ENCODE measurements at regions not wholly inside any gene's neighbourhood (a gene's known extent, or its start where the extent isn't known, plus 50 kb on each side); places are given as distances from the start of the nearest gene placed in this dataset.
"Not testable (repeated sequence)": the region's sequence is repeated elsewhere in the genome, so short reads cannot be mapped to it uniquely, and the experiment has no call there.

DNA sequence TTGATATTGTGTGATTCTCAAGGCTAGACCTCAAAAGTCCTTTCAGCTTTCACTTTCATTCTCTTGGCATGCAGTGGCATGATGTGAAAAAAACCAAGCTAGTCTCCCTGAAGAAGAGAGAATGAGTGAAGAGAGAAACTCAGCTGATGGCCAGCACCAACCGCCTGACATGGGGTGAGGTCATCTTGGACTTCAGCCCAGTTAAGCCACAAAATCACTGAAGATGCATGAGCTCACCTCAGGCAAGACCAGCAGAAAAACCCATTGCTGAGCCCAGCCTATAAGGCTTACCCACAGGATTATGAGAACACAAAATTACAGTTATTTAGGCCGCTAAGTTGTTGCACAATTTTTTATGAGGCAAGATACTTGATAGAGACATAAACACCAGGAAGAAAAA, 496.5 kb downstream of the TOX3 start:
- no peak for DNase-seq

DNA sequence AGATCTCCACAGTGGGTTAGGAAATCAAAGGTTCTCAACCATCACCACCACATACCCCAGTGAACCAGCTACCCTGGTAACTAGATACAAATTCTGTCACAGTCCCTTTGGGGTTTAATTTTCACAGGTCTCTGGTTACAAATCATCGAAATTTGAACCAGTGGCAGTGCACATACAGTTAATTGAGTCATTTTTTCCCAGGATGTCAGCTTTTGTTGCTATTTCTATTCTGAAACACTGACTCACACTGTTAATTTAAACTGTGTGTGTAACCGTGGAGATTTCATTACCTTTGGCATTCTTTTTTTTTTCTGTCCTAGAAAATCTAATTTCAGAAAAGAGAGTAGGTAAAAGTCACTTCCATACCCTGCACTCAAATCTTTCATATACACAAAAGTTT, 511.5 kb downstream of the TOX3 start:
- no peak for DNase-seq

DNA sequence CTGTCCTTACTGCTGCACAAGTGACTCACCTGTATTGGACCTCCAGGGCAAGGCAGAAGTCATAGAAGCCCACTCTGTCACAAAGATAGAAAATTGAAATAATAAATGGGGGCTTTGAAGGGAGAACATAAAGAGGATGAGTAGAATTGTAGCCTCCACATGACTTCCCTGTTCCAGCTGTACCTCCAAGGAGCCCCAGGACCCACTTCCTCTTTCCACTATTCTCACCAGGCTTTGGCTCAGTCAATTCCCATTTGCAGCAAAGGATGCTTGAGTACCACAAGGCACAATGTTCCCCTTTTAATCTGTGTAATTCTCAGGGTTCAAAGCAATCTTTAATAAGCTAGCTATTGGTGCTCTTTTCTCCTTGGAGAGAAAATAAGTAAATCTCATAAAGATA, 512.1 kb downstream of the TOX3 start:
- DNase-seq, result no peak

DNA sequence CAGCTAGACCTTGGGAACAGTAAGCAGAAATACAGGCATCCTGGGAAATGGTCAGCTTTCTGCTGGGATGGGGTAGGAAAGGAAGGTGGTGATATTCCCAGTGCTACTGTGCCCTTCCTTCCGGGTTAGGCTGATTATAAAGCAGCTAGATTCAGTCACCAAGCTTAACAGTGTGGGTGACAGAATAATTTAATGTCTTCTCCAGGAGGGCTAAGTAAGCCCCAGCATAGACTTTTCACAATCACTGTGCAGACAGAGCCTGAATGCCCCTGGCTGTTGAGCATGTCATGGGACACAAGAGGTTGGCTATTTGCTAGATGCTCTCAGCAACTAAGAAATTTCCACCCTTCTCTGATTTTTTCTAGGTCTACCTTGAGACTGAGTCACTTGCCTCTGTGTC, 513.0 kb downstream of the TOX3 start:
- no peak for DNase-seq

DNA sequence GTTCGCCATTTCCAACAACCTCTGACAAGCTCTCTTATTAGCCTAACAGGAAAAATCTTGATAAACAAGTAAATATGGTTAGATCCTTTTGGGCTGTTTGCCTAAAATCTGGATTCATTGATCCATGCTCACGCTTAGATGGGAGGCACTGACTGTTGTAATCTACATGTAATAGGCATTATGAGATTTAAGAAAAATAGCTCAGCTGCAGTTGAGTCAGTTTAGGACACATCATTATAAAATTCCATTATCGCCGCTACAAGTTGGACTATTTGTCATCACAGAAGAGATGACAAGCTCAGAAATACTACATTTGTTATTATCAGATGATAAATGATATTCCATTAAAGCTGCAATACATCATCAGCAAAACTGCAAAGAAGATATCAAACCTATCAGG, 524.0 kb downstream of the TOX3 start:
- DNase-seq, result no peak

DNA sequence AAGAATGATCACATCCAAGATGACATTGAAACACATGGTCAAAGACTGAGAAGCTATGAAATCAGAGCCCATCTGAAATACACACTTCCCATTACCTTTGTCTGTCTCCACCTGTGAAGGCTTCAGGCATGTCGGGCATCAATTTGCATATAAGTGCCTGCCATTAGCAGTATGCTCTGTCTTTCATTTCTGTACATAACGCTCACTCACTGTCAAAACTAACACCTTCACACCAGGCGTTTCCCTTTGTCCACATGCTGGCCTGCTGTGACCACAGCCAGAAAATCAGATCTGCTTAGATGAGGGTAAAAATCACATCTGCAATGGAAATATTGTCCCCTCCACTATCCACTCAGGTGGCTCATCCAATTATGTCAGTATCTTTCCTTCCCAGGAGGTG, 524.8 kb downstream of the TOX3 start:
- no peak for DNase-seq

DNA sequence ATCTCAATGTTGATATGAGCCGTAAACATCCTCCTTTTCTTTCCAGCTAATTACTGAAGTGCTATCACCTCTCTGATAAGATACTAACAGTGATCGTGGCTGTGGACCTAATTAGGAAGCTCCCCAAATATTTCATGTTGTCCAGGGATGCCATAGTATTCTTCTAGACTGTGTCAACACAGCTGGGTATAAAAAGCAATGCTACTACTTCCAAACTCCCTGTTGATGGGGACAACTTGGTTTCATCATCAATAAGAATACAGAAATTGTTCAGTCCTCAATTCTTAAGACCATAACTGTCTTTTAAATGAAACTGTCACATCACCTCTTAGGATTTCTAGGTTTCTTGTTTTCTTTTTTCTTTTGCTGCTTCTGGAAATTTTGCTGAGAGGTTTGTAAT, 530.6 kb downstream of the TOX3 start:
- DNase-seq, result no peak

DNA sequence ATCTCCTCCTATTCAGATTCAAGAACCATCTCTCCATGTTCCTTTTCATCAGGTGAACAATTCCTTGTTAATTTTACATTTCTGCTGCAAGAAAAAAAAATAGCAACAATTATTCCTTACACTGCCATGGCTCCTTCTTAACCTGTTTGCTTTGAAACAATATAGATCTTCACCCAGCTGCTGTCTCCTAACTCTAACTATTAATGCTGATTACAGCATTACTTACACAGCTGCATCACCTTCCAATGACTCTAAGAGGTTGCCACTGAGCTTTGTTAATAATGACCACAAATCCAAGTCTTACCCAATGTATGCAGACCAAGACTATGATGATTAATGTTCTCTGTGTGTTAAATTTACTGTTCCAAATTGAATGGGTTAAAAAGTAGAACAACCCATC, 541.4 kb downstream of the TOX3 start:
- DNase-seq, result no peak

DNA sequence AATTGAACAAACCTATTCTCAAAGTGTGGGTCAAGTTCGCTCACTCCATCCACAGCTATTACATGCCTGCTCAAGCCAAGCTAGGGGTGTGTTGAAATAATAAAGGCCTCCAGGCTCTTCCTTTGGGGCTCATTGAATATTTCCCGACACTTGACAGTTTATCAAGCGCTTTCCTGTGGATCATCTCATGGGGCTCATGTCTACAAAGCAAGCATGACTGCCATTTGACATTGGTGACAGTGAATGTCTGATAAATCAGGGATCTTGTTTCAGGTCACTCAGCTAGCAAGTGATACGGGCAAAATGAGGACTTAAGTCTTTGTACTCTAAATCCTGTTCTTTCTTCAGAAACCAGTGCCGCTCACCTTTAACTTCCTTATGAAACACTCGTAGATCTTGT, 542.6 kb downstream of the TOX3 start:
- DNase-seq, result no peak

DNA sequence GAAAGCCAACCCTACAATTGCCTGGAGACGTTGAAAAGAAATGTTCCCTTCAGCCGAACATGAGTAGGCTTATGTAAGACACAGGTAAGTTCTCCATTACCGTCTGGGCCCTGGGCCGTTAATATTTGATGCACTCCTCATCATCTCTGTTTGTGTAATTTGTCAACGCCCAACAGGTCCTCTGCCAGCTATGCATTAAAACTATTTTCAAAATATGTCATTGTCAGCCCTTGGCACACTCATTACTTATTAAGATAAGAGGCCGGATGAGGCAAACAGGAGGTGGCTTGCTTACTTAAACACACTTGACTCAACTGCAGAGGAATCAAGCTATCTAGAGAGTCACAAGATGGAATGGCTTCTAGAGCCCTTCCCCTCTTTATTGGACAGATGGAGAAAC, 544.9 kb downstream of the TOX3 start:
- DNase-seq, result no peak

DNA sequence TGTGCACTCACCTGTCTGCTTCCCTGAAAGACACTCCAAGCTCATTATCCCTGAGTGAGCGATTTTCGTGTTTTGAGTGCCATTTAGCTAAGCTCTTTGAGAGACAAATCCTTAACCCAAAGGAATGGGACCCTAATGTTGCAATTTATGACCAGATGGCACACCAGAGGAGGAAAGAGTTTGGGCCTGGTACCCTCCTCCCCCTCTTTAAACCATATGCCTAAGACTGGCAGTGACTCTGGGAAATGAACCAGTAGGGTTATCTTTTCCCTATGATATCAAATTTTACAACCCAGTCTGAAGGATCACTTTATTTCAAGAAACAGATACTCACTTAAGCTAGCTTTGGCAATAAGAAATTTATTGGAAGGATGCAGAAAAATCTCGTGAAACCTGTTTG, 550.4 kb downstream of the TOX3 start:
- DNase-seq, result no peak

DNA sequence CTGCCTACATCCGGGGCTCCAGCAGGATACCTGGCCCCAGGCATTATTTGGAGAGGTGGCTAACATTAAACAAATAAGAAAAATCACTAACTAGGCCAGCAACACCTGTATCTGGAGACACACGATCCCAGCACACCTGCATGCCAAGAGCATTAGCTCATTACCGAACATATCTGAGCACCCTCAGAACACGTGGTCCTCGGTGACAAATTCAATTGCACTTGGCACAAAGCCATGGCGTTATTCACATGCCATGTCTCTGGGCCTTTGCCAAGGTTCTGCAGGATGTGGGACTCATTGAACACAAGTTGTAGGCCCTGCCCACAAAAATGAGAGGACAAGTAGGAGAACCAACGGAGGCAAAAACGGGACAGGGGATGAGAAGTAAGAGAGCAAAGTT, 552.3 kb downstream of the TOX3 start:
- DNase-seq, result no peak

DNA sequence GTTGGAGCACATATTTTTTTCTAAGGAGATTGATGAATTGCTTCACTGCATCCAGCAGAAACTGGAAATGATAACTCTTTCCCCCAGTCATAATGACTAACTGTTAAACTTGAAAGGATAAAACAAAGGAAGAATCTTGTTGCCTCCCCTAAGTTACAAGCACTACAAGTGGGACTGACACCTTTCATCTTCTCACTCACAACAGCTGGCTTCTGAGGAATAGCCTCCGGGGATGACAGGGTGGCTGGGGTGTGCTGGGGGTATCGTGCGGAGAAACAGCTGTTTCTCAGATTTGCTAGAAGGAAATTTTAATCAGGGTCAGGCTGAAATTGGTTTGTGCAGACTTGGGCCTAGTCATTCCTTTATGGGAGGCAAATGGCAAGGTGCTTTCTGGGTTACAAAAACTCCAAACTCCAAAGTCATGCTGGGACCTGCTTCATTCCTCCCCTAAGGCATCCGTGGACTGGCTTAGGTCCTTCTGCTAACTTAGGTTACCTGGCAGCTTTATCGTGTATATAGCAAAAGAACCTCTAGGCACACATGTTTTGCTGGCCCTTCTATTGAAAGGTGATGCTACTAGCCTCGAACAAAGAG, 557.2 kb downstream of the TOX3 start:
- no peak for DNase-seq

DNA sequence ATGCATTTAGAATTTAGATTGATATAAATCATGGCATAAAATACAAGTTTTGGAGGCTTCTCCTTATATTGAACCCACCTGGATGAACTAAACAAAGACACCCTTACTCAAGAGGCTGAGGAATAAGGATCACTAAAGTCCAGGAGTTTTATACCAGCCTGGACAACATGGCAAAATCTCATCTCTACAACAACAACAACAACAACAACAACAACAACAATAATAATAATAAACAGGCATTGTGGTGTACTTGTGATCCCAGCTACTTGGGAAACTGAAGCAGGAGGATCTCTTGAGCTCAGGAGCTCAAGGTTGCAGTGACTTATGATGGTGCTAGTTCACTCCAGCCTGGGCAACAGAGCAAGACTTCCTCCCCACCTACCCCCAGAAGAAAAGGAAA, 558.0 kb downstream of the TOX3 start:
- DNase-seq, result no peak

DNA sequence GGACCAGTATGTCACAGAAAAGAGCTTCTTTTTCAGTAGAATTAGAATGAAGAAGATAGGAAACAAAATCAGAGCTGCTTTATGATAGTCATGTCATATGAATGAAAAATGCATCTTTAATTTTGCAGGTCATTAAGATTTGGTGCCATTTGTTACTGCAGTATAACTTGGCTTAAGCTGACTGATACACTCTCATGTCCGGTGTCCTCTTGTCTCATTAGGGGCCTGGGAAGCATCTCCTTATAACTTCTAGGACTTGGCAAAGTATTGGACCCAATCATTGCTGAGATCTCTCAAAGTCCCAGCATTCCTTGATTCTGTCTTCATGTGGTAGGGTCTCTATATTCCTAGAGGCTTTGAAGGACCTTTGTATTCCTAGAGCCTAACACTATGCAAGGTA, 559.4 kb downstream of the TOX3 start:
- no peak for DNase-seq

DNA sequence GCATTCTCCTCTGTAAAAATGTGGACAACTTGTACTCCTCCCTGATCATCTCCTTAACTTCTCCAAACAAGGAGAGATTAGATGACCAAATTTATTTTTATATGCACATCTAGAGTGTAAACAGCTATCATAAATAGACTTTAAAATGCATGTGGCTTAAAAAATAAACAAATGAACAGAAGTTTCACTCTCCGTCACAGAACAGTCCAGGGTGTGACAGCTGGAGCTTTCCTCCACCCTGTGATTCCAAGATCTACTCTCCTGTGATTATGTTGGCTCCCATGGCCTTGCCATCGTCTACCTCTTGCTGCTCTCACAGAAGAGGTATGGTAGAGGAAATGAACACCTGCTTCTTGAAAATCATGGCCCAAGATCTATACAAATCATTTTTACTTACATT, 560.2 kb downstream of the TOX3 start:
- DNase-seq, result no peak

DNA sequence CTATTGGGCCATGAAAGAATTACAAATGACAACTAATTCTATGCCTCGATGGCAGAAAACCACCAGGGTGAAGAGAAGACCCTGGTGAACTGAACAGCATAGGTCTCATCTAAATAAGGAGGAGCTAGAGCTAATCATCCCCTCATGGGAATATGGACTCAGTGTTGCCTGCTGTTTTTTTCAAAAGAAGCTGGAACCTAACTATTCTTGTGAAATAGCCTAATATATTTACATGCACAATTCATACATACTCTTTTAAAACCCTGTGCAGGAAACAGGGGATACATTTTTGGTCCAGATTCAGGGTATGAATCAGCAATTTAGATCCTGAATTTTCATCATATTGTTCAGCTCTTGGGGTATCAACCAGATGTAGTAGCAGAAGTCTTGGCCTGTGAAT, 560.6 kb downstream of the TOX3 start:
- no peak for DNase-seq

DNA sequence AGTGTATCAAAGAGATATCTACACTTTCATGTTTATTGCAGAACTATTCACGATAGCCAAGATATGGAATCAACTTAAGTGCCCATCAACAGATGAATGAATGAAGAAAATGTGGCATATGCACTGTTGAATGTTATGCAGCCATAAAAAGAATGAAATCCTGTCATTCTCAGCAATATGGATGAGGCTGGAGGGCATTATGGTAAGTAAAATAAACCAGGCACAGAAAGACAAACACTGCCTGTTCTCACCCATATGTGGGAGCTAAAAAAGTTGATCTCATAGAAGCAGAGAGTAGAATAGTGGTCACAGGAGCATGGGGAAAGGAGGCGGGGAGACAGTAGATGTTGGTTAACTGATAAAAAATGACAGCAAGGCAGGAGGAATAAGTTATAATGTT, 561.8 kb downstream of the TOX3 start:
- DNase-seq, result no peak

DNA sequence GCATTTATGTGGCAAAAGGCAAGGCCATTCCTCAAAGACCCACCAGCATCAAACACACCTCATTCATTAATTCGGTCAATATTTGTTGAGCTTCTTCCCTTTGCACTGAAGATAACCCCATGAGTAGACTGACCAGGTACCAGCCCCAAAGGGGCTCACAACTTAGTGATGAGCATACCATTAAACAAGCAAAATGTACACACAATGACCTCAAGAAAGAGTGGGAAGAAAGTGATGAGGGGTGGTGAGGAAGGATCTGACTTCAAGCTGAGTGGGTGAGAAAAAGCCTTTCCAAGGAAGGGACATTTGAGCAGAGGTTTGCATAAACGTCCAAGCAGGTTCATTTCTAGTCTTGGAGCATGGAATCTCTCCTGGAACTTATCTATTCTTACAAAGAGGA, 562.5 kb downstream of the TOX3 start:
- no peak for DNase-seq

DNA sequence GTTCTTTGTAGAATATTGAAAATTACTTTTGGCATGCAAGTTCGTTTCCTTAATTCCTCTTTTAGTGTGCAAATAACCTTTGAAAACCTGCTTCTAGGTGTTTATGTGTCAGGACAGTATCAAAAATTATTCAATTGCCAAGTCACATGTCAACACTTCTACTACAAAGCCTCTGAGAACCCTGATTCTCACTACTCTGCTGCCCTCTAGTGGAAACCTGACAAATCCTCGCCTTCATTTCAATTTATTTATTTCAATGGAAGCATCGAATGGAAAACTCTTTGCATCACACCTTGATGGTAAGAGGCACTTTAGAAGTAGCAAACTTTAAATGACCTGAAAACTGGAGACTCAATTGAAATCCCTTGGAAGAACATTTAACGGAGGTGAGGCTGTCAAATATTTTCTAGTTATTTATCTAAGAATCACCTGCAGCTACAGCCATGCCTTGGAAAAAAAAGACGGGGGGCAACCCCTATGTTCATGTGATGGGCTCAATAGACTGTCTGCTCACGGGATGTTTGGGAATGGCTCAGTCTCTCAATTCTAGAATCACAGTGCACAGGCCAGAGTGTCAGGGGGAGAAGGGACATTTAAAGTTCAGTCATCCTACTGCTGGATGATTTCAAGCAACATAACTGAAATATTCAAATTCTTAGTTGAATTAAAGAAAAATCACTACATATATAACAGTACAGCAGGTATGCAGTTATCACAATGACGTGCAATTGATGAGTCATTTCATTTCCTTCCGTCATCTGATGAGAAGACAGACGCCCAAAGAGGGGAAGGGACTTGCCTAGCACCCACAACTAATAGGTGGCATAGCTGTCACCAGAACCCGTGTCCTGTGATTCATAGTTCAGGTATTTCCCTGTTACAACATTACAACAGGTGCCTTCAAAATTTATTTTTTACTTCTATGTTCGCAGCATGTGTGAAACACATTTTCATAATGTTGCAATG, 563.9 kb downstream of the TOX3 start:
- peak; percentile 38 for DNase-seq

DNA sequence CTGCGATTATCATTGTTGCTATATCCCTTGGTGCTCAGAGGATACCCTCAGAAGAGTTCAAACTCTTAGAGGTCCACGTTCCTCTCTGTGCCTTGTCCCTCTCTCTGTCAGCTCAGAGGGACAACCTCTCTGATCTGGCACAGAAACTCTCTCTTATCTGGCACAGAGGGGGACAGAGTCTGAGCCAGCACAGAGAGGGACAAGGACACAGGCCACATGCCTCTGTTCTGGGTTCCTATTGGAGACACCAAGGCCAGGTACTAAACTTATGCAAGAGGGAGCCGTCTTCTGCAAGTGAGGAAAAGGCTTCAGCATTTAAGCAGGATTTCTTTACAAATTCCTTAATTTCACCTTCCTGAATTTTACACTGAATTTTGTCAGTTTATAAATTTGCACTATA, 565.2 kb downstream of the TOX3 start:
- DNase-seq, result no peak

DNA sequence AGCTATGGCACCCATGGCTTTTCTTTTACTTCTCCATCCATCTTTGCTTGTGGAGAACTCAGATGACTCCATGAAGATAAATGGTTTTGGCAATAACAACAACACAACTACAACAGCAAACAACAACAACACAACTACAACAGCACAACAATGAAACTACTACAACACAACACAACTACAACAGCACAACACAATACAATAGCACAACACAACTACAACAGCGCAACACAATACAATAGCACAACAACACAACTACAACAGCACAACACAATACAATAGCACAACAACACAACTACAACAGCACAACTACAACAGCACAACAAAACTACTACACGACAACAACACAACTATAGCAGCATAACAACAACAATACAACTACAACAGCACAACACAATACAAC, 569.4 kb downstream of the TOX3 start:
- not testable (repeated sequence) for DNase-seq

DNA sequence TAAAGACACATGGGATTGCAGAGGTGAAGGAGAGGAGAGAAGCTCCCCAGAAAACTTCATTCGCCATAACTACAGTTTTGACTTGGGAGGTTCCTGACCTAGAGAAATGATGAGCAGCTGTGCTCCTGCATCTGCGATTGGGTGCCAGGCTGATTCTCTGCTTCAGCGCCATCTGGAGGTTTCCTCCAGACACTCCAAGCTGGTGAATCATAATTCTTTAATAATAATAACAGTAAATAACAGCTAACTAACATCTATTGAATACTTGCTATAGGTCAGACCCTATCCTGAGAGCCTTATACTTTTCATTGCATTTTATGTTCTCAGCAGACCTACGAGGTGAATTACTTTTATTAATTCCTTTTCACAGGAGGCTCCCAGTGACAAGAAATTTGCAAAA, 575.8 kb downstream of the TOX3 start:
- peak; percentile 4 for DNase-seq

DNA sequence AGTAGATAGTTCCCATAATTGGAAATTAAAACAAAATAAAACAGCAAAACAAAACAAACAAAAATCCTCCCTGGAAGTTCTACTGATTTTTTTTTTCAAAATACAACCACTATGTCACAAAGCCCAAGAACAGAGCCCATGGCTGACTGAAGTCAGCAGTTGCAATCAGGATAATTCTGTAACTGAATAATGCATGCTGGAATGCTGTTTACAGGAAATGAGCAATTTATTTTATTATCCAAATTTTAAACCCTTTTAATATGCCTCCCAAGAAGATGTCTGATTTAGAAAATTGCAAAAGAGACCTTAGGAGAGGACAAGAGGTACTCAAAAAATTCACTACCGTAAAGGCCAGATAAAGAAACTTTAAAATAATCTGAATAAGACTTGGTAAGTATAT, 578.2 kb downstream of the TOX3 start:
- DNase-seq, result no peak

DNA sequence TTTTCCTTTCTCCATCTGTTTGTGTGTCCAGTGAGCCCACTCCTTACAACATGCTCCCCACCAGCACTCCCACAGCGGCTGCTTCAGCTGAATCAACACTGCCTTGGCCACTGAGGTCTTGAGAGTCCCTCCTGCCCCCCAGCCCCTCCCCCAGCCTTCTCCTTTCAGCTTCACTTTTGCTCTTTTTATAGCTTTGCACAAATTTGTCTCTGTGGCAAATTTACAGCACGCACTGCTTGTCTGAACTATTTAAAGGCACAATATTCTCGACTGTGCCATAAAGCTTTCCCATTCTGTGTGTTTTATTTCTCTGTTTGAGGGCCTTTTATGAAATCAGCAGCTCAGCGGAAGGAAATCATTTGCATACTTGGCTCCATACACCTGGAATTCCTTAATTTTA, 579.3 kb downstream of the TOX3 start:
- no peak for DNase-seq

All from NCI-H526 treated with DMSO at 0.1 percent for 48 hours (cell line).